ENCODE measurements at regions not wholly inside any gene's neighbourhood (a gene's known extent, or its start where the extent isn't known, plus 50 kb on each side); places are given as distances from the start of the nearest gene placed in this dataset.
"Not testable (repeated sequence)": the region's sequence is repeated elsewhere in the genome, so short reads cannot be mapped to it uniquely, and the experiment has no call there.

GRCh38 chr3:185995352-185995751, 57.5 kb upstream of the TRA2B start:
- no peak for TF ChIP-seq CTCF (IDR thresholded peaks at IDR 0.05; ENCODE audit: insufficient read depth, low read depth, low read length, missing control alignments)
- DNase-seq (ENCODE audit: low read depth), result peak; percentile 59
- H3K4me3 ChIP-seq (ENCODE audit: low read length), result no peak overlapping the region

- no peak for DNase-seq (ENCODE audit: low read depth)
Observed at GRCh38 chr3:185992831-185993374, 55.1 kb upstream of the TRA2B start.

GRCh38 chr3:185990995-185991394, 53.2 kb upstream of the TRA2B start:
- not testable (repeated sequence) for H3K4me3 ChIP-seq (ENCODE audit: low read length); DNase-seq (ENCODE audit: low read depth)

More at GRCh38 chr3:185992831-185993374, 55.1 kb upstream of the TRA2B start:
- TF ChIP-seq CTCF (IDR thresholded peaks at IDR 0.05; ENCODE audit: insufficient read depth, low read depth, low read length, missing control alignments), result no peak
- no peak overlapping the region for H3K4me3 ChIP-seq (ENCODE audit: low read length)

- H3K4me3 ChIP-seq (ENCODE audit: low read length), result no peak overlapping the region
- DNase-seq (ENCODE audit: low read depth), result no peak
- no peak for TF ChIP-seq CTCF (IDR thresholded peaks at IDR 0.05; ENCODE audit: insufficient read depth, low read depth, low read length, missing control alignments)
Observed at GRCh38 chr3:185989511-185989910, 51.7 kb upstream of the TRA2B start.

GRCh38 chr3:185988816-185989175, 51.0 kb upstream of the TRA2B start:
- TF ChIP-seq CTCF (IDR thresholded peaks at IDR 0.05; ENCODE audit: insufficient read depth, low read depth, low read length, missing control alignments), result no peak
- no peak overlapping the region for H3K4me3 ChIP-seq (ENCODE audit: low read length)

GRCh38 chr3:185988080-185988815, 50.4 kb upstream of the TRA2B start:
- no peak for TF ChIP-seq CTCF (IDR thresholded peaks at IDR 0.05; ENCODE audit: insufficient read depth, low read depth, low read length, missing control alignments)
- no peak overlapping the region for H3K4me3 ChIP-seq (ENCODE audit: low read length)
- DNase-seq (ENCODE audit: low read depth), result no peak

More at GRCh38 chr3:185988816-185989175, 51.0 kb upstream of the TRA2B start:
- DNase-seq (ENCODE audit: low read depth), result no peak

All from epithelial cell of esophagus (primary cell).